G401.6 (cell line): ENCODE measurements at regions not wholly inside any gene's neighbourhood (a gene's known extent, or its start where the extent isn't known, plus 50 kb on each side); places are given as distances from the start of the nearest gene placed in this dataset.

Source experiments
- FAIRE-seq: peaks from 2 replicates; lab custom pipeline; 2012; peaks lifted over from hg19 to GRCh38; lab: Jason Lieb, UNC

DNA sequence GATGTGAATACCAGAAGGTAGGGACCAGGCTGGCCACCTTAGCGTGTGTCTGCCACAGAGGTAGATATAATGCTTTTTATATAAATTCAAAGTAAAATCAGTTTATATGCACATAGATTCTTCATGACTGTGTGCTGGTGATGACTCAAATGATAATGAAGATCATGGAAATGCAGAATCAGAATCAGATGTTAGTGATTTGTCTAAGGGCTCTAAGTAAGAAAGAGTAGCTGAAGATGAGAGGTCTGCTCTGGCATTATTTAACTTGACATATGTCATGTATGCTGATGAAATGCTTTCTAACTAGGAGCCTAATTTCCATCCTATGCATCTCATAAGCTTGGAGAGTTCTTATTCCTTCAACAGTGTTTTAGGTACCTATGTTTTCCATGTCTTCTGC is 50.3 kb upstream of the DPH6 start:
- no peak for FAIRE-seq

DNA sequence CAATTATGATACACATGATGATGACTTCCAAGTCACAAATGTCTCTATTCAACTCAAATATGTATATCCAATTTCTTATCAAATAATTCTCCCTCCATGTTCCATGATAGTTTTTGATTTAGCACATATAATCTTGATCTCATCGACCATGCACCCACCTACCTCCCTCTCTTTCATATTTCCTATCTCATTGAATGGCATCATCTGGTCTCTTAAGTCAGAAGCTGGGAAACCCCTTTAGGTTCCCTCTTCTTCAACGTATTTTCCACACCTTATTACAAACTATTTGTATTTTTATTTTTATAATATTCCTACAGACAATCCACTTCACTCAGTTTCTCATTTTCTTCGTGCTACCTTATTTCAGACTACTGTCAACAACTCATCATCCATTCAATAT is 56.9 kb upstream of the DPH6 start:
- no peak for FAIRE-seq

DNA sequence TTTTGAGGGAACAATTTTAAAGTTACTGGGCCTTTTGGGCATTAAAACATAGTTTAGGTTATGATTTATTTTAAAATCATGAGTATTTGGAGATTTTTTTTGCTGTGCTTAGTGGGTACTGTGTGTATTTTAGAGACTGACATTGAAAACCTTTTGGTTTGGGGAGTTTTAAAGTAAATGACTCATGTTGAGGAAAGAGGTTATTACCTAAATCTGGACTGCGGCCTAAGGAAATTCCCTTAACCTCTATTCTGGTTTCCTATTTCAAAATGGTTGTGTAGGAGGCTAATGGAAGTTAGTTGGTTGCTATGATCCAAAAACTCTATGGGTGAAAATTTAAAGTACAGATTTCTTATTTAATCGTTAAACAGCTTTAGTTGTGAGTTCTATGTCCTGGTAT is 57.3 kb upstream of the DPH6 start:
- FAIRE-seq = no peak

DNA sequence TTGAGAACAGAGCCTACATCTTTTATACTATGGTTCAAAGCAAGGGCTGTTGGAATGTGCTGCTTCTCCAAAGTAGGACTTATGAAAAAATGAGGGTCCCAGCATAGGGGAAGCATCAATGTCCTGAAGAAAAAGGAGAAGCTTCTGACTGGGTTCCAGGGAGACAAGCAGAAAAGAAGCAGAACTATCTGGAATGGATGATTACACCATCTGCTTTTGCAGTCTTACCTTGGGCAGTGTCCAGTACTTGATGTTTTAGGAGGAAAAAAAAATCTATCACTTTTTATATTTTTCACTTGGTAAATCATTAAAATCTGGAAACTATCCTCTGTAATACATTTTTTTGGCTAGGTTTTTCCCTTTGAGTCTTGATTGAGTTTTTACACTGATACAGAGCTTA is 57.9 kb upstream of the DPH6 start:
- FAIRE-seq = no peak

DNA sequence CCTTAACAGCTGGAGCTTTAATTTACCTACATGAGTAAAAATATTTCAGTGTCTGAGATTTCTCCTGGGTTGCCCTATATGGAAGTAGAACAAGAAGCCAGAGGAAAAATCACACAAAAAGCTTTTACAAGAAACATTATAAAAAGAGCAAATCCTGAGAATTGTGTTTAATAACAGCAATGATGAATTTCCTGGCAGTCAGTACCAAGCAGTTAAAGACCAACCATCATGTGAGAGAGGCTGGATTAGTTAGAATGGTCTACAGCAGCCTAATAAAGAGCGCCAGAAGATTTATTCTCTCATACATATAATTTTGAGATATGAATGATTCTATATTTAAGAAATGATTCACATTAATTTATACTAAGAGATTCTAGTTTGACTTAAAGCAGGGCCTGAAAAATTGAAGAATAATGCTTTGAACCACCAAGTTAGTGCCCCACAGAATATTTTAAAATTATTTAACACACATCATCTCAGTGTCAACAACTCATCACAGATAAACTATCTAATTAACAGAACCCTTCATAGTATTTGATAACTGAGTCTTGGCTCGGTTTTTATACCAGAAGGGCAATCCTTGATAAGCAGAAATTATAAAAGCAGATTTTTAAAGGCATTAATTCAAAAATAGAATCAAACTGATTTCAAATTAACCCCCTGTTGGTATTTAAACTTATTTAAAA is 59.9 kb upstream of the DPH6 start:
- FAIRE-seq = no peak

DNA sequence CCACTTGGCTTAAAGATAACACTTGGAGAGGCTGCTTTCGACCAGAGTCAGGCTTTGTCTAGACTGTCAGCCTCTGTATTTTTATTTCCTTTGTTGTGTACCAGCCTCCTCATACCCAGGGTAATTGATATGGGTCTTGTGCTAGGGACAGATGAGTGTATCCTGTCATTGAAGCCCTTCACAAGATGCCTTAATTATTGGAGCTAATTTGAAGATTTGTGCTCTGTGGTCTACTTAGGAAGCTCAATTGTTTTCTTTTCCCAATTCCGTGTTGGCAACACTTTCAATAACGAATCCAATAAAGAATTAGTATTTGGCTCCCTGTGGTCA is 60.5 kb upstream of the DPH6 start:
- no peak for FAIRE-seq

DNA sequence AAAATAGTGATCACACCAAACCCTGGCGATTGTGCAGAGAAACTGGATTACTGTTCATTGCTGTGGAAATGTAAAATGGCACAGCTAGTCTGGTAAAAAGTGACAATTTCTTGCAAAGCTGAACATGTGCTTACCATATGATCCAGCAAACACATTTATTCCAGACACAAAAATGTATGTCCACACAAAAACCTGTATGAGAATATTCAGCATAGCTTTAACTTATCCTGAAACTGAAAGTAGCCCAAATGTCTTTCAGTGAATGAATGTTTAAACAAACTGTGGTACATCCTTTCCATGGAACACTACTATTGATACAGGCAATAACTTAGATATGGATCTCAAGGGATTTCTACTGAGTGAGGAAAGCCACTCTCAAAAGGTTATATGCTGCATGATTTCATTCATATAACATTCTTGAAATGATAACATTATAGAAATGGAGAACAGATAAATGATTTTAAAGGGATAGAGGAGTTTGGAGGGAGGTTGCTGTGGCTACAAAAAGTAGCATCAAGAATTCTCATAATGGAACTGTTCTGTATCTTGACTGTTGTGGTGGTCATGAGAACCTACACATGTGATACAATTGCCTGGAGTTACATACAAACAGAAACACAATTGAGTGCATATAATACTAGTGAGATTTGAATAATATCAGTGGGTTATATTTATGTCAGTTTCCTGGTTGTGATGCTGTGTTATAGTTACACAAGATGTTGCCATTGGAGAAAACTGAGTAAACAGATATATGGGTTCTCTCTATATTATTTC is 70.7 kb upstream of the DPH6 start:
- FAIRE-seq = no peak

DNA sequence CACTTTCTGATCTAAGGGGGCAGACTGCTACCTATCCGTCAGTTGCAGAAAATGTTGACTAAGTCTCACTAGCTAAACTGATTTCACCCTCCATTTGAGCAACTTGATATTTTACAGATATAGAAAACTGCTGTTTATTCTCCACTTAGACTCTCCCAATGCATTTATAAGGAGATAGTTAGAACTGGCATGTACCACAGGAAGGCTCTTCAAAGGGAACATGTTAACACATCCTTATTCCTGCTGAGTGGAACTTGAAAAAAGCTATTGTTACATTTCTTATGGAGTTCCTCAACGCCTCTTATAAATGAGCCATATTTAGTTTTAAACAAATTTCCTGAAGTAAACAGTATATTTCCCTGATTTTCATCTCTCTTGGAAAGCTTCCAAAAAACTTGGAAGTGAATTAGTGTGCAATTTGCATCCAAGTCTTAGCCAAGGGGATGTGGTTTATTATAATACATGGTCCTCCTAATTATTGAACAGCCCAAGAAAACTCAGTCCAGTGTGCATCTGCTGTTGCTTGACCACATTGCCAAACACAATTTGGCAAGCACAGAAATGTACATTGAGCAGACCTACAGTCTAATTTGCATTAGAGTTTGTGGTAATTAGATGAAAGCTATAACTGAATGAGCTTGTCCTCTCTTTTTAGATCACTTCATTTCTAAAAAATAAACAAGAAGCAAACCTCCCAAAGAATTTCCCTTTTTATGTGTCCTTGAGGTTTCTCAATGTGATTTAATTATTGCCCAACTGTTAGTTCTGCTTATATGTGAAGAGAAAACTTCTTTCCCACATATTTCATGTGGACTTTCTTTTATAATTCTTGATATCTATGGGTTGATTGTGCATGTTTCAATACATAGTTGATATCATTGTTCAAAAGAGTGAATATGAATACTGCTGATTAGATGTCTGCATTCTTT is 72.6 kb upstream of the DPH6 start:
- no peak for FAIRE-seq

DNA sequence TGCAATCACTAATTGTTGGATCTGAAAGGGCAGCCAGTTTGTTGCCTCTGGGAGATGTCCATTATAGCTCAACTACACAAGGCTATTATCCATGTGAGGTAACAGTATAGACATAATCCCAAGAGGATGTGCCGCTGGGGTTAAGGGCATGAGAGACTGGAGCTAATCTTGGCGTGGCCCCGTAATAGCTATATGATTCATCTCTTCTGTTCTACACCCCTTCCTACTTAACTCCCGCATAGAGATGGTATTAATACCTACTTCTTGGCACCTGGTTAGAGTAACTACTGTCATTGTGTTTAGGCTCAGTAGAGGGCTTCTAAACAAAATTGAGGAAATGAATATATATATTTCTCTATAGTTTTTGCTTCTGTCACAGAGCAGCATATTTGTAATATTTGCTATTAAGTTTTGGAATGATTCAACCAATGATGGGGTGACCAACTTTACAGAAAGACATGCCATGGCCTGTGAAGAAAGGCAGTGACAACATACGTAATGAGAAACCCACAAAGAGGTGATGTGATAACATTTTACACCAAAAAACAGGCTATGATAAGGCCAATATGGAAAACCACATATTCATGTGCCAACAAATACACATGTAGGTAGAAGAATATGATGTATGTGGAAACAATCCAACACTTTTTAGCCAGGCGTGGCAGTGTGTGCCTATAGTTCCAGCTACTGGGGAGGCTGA is 76.8 kb upstream of the DPH6 start:
- no peak for FAIRE-seq

DNA sequence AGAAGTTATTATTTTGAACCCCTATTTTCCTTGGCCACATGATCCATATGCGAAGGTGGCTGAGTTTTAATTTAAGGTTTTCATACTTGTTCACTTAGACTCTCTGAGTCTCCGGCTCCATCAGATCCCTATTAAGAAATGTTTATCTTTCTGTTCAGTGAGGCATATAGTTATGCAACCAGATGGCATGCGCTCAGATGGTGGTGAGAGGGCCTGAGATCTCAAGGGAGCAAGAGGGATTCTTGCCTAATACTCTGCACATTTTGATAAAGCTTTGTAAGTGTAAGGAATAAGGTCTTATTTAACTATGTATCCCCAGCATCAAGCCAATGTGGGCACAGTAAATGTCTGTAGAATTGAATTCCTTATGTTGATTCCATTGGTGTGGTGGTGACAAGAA is 78.9 kb upstream of the DPH6 start:
- FAIRE-seq = no peak

DNA sequence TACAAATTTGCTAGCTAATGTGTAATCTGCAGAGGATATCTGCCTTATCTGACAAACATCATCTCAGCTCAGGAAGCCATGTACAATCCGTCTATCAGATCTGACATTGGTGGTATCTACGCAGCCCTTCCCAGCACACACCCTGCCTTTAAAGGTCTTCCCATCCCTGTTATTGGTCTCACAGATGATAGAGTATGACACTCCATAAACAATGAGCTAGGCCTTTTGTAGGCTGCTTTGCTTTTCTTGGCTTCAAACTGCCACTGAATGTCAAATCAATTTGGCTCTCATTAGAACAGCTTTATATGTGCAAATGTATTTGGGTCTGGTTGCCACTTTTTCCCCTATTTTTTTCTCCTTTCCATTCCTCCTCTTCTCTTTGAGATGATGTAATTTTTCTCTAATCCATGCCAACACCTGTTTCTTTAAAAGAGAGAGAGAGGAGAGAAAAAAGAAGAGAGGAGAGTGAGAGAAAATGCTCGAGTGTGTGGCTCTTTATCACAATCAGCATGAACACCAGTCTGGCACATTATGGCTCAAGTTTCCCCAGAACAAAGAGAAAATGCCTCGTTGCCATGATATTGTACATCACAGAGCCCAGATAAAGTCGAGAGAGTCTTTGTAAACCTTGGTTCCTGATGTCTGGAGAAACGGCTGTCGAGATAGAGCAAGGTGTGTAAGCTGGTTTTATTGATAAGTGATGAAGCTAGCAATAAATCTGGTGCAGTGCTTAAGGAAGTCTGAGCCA is 80.8 kb upstream of the DPH6 start:
- FAIRE-seq = no peak

DNA sequence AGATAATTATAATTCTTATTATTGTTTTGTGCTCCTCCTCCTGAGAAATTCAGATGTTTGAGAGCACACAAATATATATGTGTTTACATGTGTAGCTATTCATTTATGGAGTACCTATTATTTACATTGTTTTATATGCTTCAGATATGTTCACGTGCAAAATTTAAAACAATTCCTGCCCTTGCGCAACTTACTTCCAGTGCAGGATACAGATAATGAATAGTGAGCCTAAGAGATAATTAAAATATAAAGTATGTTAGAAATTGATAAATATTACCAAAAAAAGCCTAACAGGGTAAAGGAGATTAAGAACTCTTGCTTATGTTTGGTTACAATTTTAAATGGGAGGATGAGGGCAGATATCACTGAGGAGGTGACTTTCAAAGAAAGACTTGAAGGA is 81.7 kb upstream of the DPH6 start:
- FAIRE-seq = no peak

DNA sequence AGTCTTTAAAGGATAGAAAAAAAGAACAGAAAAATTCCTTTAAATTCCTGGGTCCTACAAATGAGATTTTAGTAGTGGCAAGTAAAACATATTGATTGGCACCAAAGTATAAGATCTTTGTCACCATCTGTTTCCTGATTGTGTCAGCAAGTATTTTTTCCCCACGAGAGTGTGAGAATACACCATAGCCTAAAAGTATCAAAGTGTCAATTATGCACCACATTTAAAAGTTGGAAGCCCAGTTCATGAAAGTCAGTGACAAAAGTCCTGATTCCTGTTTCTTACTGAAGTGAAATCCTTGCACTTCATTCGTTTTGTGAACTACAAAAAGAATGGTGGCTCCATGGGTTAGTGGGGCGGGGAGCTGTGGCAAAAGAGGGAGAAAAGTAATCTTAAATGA is 83.8 kb upstream of the DPH6 start:
- no peak for FAIRE-seq

DNA sequence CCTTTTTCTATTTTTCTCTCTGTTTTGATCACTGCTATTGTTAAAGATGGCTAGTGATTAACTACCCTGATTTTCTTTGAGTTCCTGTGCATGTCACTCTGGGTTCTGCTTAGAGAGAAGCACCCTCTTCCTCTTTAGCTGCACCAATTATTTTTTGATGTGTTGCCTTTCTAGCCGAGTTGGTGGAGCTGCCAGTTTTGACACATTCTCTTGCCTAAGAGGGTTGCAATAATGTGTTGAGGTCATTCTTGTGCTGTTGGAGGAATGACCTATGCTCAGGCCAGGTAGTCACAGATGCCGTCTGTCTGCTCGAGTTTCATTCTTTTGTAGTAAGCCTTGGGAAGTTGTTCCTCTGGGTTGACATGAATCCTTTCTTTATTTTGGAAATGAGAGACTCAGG is 84.6 kb upstream of the DPH6 start:
- FAIRE-seq = no peak

DNA sequence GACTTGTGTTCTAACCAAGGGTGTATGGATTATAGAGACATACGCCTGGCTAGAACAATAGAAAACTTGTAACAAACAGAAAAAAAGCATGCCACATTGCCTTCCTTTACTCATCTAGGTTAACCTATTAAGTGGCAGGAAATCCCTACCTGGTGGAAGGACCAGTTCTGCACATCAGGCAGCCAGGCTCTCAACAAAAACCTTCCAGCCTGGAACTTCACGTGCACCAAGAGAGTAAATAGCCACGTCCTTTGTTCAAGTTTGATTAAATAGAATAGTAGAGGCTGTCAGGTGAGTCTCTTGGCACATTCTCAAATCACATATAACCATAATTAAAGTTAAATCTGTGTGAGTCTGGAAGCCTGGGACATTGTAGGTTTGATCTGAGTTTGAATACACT is 85.0 kb upstream of the DPH6 start:
- no peak for FAIRE-seq

DNA sequence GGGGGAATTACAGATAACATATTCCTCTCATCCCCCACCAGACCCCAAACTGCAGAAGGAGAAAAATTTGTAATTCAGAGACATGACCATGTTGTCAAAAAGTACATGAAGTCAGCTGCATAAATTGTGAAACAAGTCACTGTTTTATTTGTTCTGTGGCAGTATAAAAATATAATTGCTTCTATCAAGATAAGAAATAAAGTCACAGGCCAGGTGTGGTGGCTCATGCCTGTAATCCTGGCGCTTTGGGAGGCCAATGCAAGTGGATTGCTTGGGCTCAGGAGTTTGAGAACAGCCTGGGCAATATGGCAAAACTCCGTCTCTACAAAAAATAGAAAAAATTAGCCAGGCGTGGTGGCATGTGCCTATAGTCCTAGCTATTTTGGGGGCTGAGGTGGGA is 87.7 kb upstream of the DPH6 start:
- no peak for FAIRE-seq

DNA sequence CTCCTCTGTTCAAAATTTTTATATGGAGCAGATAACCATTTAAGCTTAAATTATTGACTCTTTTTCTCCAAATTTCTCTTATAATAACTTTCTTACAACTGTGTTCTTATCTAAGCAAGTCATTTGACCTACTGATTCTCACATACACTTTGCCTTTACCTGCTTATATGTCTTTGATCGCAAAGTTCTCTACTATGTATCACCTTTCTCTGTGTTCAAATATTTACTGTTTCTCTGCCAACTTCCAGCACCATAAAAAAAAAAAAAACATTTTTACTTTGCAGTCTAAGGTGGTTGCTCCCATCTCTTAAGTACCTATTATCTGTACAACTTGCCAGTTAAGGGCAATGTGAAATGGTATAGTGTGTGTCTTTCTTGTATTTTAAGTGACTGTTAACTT is 100.8 kb upstream of the DPH6 start:
- FAIRE-seq = no peak

DNA sequence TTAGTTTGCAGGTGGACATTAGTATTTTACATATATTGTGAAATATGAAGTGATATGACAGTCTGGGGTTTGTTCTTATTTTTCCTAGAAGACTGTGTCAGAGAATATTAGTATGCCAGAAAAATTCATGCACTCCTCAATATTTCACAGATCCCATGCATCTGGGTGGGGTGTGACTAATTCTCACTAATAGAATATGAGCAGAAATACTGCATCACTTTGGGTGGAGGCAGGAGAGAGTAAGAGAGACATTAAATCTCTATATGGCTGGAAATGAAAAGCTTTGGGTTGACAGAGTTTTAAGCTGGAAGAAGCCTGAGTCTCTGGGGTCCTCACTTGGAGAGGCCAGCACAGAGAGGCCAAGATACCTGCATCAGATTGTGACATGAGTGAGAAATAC is 101.3 kb upstream of the DPH6 start:
- FAIRE-seq = no peak

DNA sequence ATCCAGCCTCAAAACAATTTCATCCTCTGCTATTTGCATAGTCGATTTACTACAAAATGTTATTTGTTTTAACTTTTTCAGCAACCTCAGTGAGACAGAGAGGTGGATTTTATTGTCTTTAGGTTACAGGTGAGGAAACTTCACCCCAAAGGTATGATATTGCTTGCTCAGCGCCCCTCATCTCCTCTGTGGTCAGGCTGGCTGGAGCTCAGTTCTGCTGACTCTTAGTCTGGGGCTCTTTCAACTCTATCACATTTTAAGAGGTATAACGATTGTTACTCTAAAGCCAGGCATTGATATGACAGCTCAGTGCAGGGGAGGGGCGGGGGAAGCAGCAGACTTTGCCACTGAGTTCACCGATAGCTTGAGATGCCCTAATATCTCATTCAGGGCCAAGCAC is 103.0 kb upstream of the DPH6 start:
- FAIRE-seq = no peak

DNA sequence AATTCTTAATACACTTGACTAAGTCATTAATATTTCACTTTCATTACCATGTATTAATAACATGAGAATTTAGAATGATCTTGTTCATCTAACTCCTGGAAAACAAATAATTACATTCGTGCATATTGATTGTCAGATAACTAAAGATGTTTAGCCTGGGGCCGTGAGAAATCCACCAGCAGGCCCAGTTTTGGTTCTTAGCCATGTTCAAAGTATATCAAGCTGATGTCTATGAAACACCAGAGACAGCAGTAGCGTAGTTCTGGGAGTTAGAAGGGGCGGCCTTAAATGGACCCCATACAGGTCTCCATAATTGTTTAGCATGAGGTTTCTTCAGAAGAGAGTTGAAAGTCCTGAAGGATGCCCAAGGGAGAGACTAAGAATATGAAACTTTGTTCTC is 103.6 kb upstream of the DPH6 start:
- no peak for FAIRE-seq

DNA sequence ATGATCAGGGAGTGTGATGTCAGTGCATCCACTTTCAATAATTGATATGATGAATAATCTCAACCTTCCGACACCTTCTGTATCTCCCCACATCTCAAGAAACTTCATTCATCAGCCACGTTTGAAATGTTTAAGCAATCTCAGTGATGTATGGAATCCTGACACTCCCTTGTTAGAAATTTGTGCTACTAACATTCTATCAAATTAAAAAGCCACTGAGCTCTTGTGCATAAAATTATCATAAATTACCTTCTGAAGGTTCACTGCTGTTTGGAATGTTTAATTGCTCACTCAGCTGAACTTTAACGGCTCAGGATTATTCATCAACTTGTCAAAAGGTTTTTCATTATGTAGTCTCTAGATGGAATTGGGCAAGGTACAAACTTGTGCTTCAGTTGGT is 108.4 kb upstream of the DPH6 start:
- FAIRE-seq = no peak
